ENCODE measurements at regions not wholly inside any gene's neighbourhood (a gene's known extent, or its start where the extent isn't known, plus 50 kb on each side); places are given as distances from the start of the nearest gene placed in this dataset.

GRCh38 chr9:16090907-16091629 lies 538.2 kb downstream of the CCDC171 start:
- H3T11ph ChIP-seq (ENCODE audit: low read length): no peak overlapping the region
- H3K56ac ChIP-seq (ENCODE audit: insufficient read length, low read depth, low read length): no peak overlapping the region
- no peak overlapping the region for H2BK15ac ChIP-seq (ENCODE audit: low read depth, low read length)
- H4K5ac ChIP-seq (ENCODE audit: insufficient read length, low read depth, low read length): no peak overlapping the region
- H2AFZ ChIP-seq (ENCODE audit: low read length): no peak overlapping the region
- no peak overlapping the region for H2BK12ac ChIP-seq (ENCODE audit: insufficient read length, low read depth, low read length)
- H4K20me1 ChIP-seq (ENCODE audit: control insufficient read depth, insufficient read depth, insufficient read length): no peaks in the 10 kb centered on the region
- Mint-ChIP-seq H3K9me3 (peaks cover 0 to 3% of the 10 kb centered on the region in 2 experiments; a peak in 1 of 5 replicates), H3K4me3 (no peak overlapping the region), H3K27ac (no peak overlapping the region), H3K4me1 (peaks cover 6 to 7% of the 10 kb centered on the region in 2 experiments), H3K27me3 (ENCODE audit: low read depth) (no peaks in the 10 kb centered on the region; the same call in 1 of the 2 replicates), H3K36me3 (ENCODE audit: insufficient read depth in 1 of 3, low read depth in 3 of 3) (no peaks in the 10 kb centered on the region; a peak in 1 of 7 replicates)
- no peak overlapping the region for H3K27ac ChIP-seq (ENCODE audit: insufficient read length, low read depth, low read length)
- H2BK5ac ChIP-seq (ENCODE audit: insufficient read length, low read length): no peak overlapping the region
- H3K23me2 ChIP-seq (ENCODE audit: insufficient read length, low read depth, low read length, poor library complexity, severe bottlenecking): no peaks in the 10 kb centered on the region
- no peak overlapping the region for H3K4me2 ChIP-seq (ENCODE audit: insufficient read depth, insufficient read length, low read length)
- H3K9me3 ChIP-seq (ENCODE audit: control insufficient read depth, low read depth, low read length): no peaks in the 10 kb centered on the region
- no peaks in the 10 kb centered on the region for H3K27me3 ChIP-seq (ENCODE audit: insufficient read depth, low read length)
- no peaks in the 10 kb centered on the region for H3K79me1 ChIP-seq (ENCODE audit: insufficient read depth, low read depth, low read length, poor library complexity, severe bottlenecking)
- H3K4me1 ChIP-seq (ENCODE audit: insufficient read depth, low read length): no peaks in the 10 kb centered on the region
- no peak overlapping the region for H3K4ac ChIP-seq (ENCODE audit: low read depth, low read length)
- no peak for DNase-seq
- no peak overlapping the region for H3K9ac ChIP-seq (ENCODE audit: extremely low read depth, insufficient read length, low read length)
- H3K79me2 ChIP-seq (ENCODE audit: insufficient read depth, low read length): no peaks in the 10 kb centered on the region
- no peak overlapping the region for H3K23ac ChIP-seq (ENCODE audit: insufficient read length, low read depth, low read length)
- WGBS (ENCODE audit: extremely low coverage, insufficient read length, low lambda C conversion rate): no CpG with 5 or more reads among the region's 3 CpGs
- H2AK5ac ChIP-seq (ENCODE audit: insufficient read length, low read length): no peak overlapping the region
- no peak overlapping the region for H4K91ac ChIP-seq (ENCODE audit: insufficient read length, low read depth, low read length)
- H3K14ac ChIP-seq (ENCODE audit: insufficient read depth, low read length): no peak overlapping the region
- no peak overlapping the region for H2BK20ac ChIP-seq (ENCODE audit: low read depth, low read length, poor library complexity, severe bottlenecking)
- H3K18ac ChIP-seq (ENCODE audit: insufficient read length, low read depth, low read length): no peak overlapping the region
- no peak overlapping the region for H2BK120ac ChIP-seq (ENCODE audit: low read depth, low read length, poor library complexity, severe bottlenecking)
- H4K8ac ChIP-seq (replicated peaks; ENCODE audit: insufficient read length, low read depth, low read length): no peak overlapping the region
- no peak for TF ChIP-seq CTCF (conservative IDR thresholded peaks at IDR 0.05)
